Stimulated activated CD8-positive, alpha-beta memory T cell treated with anti-CD3 and anti-CD28 coated beads, Interleukin-4, amount 100 ng/mL, for 48 hours (primary cell): ENCODE measurements at regions not wholly inside any gene's neighbourhood (a gene's known extent, or its start where the extent isn't known, plus 50 kb on each side); places are given as distances from the start of the nearest gene placed in this dataset.
"Not testable (repeated sequence)": the region's sequence is repeated elsewhere in the genome, so short reads cannot be mapped to it uniquely, and the experiment has no call there.

Experiments used
- DNase-seq: peaks from one replicate; pipeline ENCODE4 v3.0.0-alpha.2; 2020

DNA sequence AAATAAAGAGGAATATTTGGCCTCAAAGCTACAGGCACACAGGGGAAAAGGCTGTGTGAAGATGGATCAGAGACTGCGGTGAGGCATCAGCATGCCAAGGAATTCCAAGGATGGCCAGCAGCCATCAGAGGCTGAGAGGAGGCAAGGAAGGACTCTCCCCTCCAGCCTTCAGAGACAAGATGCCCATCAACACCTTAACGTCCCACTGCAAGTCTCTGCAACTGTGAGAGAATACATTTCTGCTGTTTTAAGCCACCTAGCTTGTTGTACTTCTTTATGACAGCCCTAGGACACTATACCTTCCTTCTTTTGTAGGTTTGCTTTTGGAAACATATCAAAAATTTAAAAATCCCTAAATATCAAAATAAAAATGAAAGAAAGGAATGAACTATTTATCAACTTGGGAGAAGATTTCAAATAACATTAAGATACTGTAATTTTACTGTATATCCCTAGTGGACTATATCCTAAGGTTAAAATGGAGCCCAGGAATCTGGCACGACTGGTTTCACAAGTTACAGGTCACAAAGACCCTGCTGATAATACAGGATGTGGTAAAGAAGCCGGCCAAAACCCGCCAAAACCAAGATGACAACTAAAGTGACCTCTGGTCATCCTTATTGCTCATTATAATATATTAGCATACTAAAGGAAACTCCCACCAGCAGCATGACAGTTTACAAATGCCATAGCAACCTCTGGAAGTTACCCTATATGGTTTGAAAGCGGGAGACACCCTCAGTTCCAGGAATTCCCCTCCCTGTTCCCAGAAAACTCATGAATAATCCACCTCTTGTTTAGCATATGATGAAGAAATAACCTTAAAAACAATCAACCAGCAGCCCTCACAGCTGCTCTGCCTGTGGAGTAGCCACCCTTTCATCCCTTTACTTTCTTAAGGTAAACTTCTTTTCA lies 185.2 kb downstream of the AVL9 start:
- no peak for DNase-seq

DNA sequence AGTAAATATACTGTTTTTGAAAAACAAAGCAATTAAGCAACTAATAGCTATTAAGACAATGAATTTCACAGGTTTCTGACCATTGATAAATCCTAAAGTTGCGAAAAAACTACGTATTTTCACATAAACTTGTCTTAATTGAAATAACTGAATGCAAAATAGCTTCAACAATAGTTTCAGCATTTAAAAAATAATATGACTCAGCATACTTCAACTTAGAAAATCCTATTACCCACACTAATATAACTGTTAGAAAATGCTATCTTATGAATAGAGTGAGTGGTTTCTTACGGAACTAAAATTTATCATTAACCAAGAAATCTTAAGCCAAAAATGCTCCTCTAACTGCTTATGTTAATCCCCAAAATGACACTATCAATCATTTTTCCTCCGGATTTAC lies 183.9 kb downstream of the AVL9 start:
- DNase-seq: no peak

DNA sequence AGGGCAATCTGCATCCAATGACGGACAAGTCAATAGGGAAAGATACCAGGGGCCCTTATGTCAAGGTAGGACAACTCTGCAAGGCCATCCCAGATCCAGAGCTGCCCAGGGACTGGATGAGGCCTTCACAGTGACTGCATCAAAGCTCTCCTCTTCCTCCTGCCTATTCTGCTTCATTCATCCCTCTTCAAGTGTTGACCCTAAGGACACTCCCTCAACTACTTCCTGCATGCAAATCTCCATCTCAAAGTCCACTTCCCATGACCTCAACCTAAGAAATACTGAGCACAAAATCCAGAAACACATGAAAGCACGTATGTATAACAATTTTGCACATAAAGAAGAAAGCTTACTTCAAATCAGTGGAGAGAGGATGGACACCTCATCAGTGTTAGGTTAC lies 182.3 kb downstream of the AVL9 start:
- no peak for DNase-seq

DNA sequence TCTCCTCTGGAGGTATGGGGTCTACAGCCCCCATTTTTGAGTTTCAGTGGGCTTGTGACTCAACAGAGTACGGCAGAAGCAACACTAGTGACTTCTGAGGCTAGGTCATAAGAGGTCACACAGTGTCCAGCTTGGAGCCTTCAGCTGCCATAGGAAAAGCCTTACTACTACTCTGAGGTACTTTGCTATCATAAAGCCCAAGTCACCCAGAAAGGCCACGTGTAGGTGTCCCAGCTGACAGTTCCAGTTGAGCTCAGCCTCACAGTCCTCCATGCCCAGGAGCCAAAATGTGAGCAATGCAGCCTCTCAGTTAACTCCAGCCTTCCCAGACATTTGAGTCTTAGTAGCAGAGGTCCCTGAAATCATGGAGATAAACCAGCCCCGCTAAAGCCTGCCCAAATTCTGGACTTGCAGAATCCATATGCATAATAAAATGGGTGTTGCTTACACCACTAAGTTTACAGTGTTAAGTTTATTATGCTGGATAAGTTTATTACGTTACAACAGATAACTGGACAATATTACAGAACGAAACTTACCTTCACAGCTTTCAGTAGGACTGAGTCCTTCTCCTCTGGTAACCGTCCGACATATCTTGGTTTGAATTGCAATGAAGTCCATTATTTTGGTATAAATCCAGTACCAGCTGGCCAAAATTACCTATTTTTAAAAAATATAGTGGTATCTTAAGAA lies 181.1 kb downstream of the AVL9 start:
- no peak for DNase-seq

DNA sequence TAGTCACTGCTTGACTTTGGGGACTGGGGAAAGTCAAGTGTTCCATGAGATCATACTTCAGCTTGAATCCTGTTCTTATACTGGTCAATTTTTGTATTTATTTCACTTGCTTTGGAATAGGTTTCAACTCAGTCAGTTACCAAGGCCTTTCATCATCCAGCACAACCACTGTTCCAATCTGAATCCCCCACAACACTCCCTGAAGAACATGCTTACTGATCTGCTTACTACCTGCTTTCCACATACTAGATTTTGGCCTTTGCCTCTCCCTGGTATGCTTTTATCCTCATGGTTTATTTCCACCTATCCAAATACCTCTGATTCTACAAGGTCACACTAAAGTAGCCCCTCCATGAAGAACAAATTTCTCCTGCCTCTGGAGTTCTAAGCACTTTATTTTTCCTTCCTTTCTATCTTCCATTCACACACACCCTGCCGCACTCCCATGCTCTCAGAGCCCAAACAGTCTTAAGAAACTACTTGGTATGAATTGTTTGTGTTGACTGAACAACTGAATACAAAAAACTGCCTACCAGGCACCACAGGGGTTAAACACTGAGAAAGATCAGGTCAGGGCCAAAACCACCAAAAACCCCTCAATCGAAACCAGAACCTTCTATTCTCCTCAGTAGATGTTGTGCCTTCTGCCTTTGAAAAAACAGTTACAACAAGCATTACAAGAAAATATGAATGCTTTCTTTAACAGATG lies 178.1 kb downstream of the AVL9 start:
- DNase-seq: no peak

DNA sequence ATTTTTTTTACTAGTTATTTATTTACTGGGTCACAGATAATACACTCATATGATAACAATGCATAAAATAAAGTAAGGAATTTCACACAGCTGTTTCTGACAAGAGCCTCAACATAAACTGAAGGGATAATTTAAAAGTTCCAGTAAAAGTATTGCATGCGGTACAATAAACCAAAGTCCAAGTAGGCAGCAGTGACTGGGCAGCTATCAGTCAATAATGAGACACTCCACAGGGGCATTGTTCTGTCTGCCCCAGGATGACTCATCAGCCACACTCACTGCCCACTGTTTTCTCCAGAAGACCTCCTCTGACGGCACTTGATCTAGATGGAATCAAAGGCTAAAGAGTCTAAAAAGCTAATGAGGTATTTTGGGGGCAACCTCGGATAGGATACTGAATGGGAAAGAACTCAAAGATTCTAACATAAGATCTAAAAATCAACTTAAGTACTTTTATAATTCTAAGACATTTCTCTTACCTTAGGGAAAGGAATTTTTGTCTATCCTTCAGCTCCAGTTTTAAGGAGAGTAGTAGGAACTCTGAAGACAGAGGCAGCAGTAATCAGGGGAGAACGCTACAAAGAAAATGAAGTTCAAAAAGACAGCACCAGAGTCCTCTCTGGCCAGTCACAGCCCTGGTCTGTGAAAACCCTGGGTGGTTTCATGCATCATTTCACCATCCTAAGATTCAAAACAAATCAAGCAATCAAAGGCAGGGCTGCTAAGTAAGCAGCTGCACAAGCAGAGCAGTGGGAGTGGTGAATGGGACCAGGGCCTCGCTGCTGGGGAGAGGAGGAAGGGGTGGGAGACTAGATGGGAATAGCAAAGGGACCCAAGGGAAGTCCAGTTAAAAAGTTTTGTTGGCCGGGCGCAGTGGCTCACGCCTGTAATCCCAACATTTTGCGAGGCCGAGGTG lies 175.1 kb downstream of the AVL9 start:
- DNase-seq: no peak

DNA sequence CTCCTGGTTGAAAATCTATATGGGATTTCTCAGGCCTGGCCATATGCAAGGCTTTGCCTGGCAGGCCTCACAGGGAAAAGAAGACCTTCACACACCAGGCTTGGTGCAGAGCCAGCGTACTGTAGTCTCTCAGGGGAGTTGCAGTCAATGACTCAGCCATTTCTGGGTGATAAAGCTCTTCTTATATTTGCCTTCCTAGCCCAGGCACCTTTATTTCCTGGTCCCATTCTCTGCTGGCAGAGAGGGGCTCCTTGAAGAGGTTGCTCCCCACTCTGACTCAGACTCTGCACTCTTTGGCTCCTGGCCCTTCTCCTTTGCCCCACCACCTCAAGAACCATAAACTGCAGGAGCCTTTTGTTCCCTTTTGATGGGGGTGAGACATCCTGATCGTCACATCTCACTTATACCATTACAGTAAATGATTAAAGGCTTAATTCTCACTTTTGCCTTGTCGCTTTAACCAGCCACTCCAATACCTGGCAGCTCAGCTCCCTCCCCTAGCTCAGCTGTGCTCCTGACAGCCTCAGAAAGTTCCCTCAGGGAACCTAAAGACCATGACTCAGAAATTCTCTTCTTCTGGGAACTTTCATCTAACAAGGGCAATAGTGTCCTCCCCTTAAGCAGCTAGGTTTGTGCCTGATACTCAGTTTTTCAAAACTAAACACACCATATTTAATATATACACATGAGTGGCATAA lies 174.0 kb downstream of the AVL9 start:
- not testable (repeated sequence) for DNase-seq

DNA sequence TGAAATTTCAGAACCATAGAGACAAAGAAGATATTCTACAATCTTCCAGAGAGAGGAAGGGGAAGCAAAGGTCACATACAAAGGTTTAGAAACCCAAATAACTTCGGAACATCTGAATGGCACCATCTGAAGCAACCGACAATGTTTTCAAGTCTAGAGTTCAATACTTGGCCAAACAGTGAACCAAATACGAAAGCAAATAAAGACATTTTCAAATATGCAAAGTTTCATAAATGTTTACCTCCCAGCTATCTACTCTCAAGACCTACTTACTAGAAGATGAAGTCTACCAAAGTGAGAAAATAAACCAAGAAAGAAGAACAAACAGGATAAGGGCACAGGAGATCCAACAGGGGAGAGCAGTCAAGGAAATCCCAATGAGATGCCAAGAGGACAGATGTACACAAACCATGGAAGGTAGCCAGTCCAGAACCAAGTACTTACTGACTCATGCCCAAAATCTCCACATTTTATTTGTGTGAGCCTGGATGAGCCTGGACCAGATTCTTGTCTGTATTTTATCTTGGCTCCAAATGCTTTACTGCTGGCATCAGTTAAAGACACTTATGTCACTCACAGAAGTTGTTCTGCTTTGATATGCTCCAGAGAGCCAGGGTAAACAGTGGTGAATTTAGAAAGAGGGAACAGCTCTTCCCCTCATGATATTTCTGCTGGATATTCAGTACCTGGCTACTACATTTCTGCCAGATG lies 173.3 kb downstream of the AVL9 start:
- not testable (repeated sequence) for DNase-seq

DNA sequence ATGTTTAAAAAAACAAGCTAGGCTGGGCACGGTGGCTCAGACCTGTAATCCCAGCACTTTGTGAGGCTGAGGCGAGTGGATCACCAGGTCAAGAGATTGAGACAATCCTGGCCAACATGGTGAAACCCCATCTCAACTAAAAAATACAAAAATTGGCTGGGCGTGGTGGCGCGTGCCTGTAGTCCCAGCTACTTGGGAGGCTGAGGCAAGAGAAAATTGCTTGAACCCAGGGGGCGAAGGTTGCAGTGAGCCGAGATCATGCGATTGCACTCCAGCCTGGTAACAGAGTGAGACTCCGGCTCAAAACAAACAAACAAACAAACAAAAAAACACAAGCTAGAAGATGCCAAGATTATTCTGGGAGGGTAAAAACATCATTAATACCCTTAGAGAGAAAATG lies 172.3 kb downstream of the AVL9 start:
- DNase-seq: not testable (repeated sequence)

DNA sequence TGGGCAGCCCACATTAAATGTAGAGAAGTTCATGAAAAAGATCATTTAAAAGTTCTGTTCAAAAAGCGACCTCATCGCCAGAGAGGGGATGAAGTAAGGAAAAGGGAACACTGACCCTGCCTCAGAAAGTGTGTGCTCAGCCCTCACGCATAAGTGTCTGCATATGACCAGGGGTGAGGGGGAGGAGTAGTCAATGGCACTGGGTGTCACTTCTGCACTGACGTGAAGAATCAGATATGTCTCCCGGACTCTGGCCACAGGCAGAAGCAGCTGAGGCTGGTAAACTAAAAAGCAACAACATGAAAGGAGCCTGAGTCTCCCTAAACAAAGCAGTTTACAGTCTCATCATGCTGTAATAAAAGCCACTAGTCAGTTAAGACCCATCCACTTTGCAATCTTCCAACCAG lies 168.5 kb downstream of the AVL9 start:
- not testable (repeated sequence) for DNase-seq

DNA sequence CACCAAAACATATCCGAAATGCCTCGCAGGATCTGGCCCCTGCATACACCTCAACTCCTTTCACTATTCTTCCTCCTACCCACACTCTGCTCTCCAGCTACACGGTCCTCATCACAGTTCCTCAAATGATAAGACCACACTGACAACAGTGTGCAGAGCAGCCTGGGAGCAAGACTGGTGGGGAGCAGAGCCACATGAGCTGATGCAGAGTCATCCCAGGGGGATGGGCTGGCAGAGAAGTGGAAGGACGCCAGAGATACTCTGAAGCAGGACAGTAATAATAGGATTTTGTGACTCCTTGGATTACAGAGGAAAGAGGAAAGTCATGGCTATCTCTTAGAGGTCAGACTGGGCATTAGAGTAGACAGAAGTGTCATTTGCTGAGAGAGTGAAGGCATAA lies 167.2 kb downstream of the AVL9 start:
- not testable (repeated sequence) for DNase-seq

DNA sequence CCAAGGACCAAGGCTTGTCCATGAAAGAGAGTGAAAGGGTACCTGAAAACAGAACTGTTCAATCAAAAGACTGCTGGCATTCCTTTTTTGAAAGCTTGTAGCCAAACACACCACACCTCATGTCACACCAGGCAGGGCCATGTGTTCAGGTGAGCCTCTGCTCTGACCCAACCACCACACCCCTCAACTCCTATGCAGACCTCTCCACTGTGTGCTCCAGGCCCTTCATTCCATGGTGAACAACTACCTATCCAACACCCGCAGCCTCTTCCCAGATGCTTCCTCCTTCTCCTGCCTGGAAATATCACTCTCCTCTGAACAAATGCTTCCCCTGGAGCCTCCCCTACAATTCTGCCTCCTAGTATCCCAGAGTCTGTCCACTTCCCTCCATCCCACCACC lies 166.6 kb downstream of the AVL9 start:
- no peak for DNase-seq

DNA sequence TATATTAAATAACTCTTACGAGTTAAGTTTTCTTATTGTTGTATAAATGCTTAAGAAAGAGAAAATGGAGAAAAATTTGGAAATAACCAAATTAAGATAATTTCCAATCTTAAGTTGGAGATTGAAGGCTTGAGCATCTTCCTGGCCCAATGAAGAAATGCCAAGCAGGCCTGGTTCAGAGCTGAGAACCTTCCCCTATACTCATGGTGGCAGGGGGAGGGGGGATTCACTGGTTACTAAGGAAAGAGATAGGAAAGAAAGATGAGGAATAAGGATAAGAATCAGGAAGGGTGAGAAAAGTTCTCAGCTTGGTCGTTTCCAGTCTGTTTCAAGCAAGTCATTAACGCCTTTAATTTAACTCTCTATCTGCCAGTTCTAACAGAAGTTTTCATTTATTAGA lies 166.2 kb downstream of the AVL9 start:
- DNase-seq: no peak

DNA sequence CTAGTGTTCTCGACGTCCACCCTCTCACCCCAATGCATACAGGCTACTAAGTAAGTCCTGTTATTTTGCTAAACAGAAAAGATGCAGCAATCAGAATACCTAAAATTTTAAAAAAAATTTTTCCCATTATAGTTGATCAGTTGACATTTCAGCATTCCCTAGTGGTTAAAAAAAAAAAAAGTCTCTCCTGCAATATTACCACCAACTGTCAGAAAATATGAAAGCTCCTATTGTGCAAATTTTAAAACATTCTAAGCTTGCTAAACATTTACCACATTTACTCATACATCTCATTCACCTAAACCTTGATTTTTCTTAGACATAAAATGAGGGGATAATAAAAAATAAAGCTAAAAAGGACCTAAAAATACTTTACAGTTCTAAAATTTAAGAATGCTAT lies 165.6 kb downstream of the AVL9 start:
- no peak for DNase-seq

DNA sequence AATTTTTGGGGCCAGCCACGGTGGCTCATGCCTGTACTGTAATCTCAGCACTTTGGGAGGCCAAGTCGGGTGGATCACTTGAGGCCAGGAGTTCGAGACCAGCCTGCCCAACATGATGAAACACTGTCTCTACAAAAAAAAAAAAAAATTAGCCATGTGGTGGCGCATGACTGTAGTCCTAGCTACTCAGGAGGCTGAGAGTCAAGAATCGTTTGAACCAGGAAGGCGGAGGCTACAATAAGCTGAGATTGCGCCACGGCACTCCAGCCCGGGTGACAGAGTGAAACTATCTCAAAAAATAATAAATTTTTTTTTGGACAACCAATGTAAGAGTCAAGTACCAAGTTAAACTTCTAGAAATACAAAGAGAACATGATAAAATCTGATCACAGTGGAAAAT lies 164.6 kb downstream of the AVL9 start:
- no peak for DNase-seq

DNA sequence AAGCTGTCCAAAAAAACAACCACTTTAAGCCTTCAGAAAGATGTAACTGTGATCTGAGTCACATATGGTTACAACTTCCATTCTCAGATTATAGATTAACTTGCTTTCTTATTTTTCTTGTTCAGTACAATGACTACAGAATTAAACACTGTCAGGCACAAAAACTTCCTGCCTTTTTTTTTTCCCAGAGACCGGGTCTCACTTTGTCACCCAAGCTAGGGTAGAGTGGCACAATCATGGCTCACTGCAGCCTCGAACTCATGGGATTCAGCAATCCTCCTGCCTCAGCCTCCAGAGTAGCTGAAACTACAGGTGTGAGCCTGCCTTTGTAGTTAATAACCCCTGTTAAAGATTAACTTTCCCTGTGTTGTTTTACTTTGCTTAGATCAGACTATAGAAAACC lies 163.2 kb downstream of the AVL9 start:
- no peak for DNase-seq

DNA sequence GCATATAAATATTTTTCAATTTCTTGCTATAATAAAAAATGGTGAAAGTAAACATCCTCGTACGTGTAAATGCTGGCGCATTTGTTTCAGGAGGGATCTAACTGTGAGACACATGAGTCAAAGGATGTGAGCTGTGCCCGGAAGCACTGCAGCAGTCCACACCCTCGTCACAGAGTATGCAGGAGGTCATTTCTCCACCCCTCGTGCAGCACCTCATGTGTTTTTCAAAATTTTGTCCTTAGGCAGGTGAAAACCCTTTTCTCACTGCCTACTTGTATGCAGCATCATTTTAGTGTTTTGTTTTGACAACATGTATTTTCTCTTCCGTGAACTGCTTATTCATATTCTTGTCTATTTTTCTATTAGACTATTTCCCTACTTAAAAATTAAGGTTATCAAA lies 162.7 kb downstream of the AVL9 start:
- no peak for DNase-seq

DNA sequence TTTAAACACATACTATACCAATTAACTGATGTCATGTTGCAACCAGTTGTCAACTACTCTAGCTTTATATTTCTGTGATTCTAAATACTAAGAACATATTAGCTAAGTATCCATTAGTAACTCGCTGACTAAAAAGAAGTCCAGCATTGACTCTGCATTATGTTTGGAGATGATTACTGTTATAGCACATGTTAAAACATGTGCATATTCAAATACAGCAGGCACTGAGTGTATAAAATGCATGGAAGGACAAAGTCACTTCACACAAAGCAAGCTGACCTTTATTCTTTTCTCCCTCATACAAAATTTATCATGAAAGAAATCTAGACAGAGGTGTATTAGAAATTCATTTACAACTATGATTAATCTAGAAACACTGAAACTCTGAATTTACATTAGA lies 159.3 kb downstream of the AVL9 start:
- not testable (repeated sequence) for DNase-seq

DNA sequence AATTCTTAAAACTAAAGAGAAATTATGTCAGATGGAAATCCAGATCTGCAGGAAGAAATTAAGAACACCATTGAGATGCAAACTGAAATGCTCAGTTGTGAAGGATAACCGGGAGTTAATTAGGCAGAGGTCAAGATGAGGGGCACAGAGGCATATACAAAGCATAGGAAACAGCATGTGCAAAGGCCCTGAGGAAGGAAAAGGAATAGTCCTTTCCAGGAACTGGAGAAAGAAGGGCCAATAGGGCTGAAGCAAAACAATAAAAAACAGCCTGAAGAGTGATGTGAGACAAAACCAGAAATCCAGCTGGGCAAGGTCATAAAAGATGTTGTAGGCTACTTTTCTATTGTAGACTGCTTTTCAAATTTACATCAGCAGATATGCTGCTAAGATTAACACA lies 155.1 kb downstream of the AVL9 start:
- DNase-seq: not testable (repeated sequence)

DNA sequence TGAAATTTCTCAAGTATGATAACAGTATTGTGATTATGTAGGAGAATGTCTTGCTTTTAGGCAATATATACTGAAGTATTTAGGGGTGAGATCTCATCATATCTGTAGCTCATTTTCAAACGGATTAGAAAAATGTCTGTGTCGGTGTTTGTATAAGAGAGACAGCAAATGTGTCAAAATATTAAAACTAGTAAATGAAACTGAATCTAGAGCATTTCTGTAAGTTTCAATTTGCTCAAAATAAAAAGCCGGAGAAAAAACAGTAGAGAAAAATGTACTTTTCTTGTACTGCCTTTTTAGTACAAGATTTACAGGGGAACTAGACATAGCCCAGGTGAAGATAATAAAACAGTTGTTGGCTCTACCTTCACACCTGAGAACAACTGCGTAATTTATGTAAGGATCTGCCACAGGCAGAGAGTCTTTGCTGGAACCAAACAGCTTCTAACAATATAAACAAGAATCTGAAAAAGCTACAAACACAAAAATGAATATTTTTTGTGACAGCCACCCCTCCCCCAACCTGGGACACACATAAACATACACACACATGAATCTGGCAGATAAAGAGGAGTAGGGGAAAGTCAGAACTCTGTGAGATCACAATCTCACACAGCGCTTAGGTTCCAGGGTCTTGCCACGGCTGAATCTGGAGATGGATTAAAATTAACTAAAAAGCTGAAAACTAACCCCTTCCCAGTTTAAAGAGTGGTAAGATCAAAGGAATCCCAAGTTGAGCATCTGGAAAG lies 153.3 kb downstream of the AVL9 start:
- no peak for DNase-seq
